ENCODE measurements at regions not wholly inside any gene's neighbourhood (a gene's known extent, or its start where the extent isn't known, plus 50 kb on each side); places are given as distances from the start of the nearest gene placed in this dataset.

DNA sequence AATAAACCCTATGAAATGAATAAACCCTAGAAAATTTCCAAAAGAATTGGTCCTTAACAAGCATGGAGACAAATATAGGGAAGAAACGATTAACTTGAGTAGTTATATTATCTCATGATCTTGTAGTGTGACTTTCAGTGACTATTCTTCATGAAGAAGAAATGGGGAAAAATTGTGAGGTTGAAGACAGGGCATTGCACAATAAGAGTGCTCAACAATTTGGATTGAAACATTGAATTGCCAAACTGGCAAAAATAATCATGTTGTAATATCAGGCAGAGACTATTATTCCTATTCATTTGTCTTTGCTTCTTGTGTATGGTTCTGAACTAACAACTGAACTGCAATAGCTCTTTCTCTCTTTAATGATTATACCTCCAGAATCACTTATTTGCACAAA is 605.1 kb downstream of the PCDH7 start:
- no peak for TF ChIP-seq YY1 (IDR thresholded peaks at IDR 0.05; ENCODE audit: extremely low read depth, insufficient replicate concordance, low read depth, low read length)
- TF ChIP-seq, protein P1, sequence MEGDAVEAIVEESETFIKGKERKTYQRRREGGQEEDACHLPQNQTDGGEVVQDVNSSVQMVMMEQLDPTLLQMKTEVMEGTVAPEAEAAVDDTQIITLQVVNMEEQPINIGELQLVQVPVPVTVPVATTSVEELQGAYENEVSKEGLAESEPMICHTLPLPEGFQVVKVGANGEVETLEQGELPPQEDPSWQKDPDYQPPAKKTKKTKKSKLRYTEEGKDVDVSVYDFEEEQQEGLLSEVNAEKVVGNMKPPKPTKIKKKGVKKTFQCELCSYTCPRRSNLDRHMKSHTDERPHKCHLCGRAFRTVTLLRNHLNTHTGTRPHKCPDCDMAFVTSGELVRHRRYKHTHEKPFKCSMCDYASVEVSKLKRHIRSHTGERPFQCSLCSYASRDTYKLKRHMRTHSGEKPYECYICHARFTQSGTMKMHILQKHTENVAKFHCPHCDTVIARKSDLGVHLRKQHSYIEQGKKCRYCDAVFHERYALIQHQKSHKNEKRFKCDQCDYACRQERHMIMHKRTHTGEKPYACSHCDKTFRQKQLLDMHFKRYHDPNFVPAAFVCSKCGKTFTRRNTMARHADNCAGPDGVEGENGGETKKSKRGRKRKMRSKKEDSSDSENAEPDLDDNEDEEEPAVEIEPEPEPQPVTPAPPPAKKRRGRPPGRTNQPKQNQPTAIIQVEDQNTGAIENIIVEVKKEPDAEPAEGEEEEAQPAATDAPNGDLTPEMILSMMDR (IDR thresholded peaks at IDR 0.05 in 2 of 3, conservative IDR thresholded peaks at IDR 0.05 in 1 of 3; ENCODE audit: borderline replicate concordance in 1 of 3, insufficient read depth in 1 of 3, low read depth in 2 of 3, low read length in 2 of 3) = no peak
- TF ChIP-seq, protein P2, sequence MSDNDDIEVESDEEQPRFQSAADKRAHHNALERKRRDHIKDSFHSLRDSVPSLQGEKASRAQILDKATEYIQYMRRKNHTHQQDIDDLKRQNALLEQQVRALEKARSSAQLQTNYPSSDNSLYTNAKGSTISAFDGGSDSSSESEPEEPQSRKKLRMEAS (IDR thresholded peaks at IDR 0.05) = no peak
- no peak for TF ChIP-seq POLR2AphosphoS5 (IDR thresholded peaks at IDR 0.05; ENCODE audit: low read depth, low read length)
- TF ChIP-seq, protein P3, sequence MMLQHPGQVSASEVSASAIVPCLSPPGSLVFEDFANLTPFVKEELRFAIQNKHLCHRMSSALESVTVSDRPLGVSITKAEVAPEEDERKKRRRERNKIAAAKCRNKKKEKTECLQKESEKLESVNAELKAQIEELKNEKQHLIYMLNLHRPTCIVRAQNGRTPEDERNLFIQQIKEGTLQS (IDR thresholded peaks at IDR 0.05) = no peak
- TF ChIP-seq, protein P4, sequence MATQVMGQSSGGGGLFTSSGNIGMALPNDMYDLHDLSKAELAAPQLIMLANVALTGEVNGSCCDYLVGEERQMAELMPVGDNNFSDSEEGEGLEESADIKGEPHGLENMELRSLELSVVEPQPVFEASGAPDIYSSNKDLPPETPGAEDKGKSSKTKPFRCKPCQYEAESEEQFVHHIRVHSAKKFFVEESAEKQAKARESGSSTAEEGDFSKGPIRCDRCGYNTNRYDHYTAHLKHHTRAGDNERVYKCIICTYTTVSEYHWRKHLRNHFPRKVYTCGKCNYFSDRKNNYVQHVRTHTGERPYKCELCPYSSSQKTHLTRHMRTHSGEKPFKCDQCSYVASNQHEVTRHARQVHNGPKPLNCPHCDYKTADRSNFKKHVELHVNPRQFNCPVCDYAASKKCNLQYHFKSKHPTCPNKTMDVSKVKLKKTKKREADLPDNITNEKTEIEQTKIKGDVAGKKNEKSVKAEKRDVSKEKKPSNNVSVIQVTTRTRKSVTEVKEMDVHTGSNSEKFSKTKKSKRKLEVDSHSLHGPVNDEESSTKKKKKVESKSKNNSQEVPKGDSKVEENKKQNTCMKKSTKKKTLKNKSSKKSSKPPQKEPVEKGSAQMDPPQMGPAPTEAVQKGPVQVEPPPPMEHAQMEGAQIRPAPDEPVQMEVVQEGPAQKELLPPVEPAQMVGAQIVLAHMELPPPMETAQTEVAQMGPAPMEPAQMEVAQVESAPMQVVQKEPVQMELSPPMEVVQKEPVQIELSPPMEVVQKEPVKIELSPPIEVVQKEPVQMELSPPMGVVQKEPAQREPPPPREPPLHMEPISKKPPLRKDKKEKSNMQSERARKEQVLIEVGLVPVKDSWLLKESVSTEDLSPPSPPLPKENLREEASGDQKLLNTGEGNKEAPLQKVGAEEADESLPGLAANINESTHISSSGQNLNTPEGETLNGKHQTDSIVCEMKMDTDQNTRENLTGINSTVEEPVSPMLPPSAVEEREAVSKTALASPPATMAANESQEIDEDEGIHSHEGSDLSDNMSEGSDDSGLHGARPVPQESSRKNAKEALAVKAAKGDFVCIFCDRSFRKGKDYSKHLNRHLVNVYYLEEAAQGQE (IDR thresholded peaks at IDR 0.05; ENCODE audit: low read depth) = no peak
- TF ChIP-seq TCF7L2 (IDR thresholded peaks at IDR 0.05; ENCODE audit: borderline replicate concordance, extremely low read depth, insufficient read depth, insufficient read length) = no peak
- no peak for TF ChIP-seq FOSL1 (IDR thresholded peaks at IDR 0.05; ENCODE audit: low read depth)
- TF ChIP-seq EZH2 (IDR thresholded peaks at IDR 0.05) = no peak
- no peak for TF ChIP-seq ZNF274 (IDR thresholded peaks at IDR 0.05; ENCODE audit: low read depth, low read length)
- TF ChIP-seq RAD21 (IDR thresholded peaks at IDR 0.05; ENCODE audit: low read depth) = no peak
- no peak for TF ChIP-seq CBX3 (IDR thresholded peaks at IDR 0.05; ENCODE audit: low read depth)
- no peak for TF ChIP-seq ELF1 (IDR thresholded peaks at IDR 0.05; ENCODE audit: borderline replicate concordance, low read depth)
- no peak for TF ChIP-seq POLR2A (IDR thresholded peaks at IDR 0.05; ENCODE audit: borderline replicate concordance, extremely low read depth, insufficient read depth, insufficient read length)

All from HCT116 (cell line).